AG04450 (cell line): ENCODE measurements at regions not wholly inside any gene's neighbourhood (a gene's known extent, or its start where the extent isn't known, plus 50 kb on each side); places are given as distances from the start of the nearest gene placed in this dataset.

Experiments used
- CTCF ChIA-PET: fragments of 300-600, 350-600 bp; formaldehyde crosslinking; extraction: SDS; loops from one replicate; lab custom pipeline; 2022; ENCODE audit warnings: antibody characterized with exemption, inconsistent platforms; lab: Charles Lee
- POLR2A ChIA-PET: fragments of 350-600 bp; formaldehyde crosslinking; extraction: SDS; loops from one replicate; lab custom pipeline; 2021; ENCODE audit warnings: antibody characterized with exemption, inconsistent platforms; lab: Yijun Ruan, JAX
- DNase-seq: peaks from one replicate; pipeline ENCODE4 v3.0.0-alpha.2; 2011; ENCODE audit warnings: low read depth, low spot score
- H3K27ac ChIP-seq: one replicate; pipeline ENCODE4 v1.5.1; 2012; ENCODE audit warnings: low read depth, low read length, control low read depth
- H3K27me3 ChIP-seq: one replicate; pipeline ENCODE4 v1.6.0; 2012; ENCODE audit warnings: low read length; ENCODE audit not compliant: control insufficient read depth, insufficient read depth
- H3K4me3 ChIP-seq: 2 replicates; pipeline ENCODE4 v1.5.1; 2011; ENCODE audit warnings: mild to moderate bottlenecking, low read depth, low read length, control low read depth
- H3K9me3 ChIP-seq: 2 replicates; pipeline ENCODE4 v1.5.1; 2012; ENCODE audit warnings: low read length; ENCODE audit not compliant: control insufficient read depth, insufficient read depth
- CTCF ChIP-seq: IDR thresholded peaks from 2 replicates; pipeline ENCODE4 v1.5.1; 2011; ENCODE audit warnings: low read depth, low read length, control low read depth, inconsistent platforms

- CTCF ChIA-PET, result no interaction called here
Measured at GRCh38 chr1:200228486-200228885, 181.3 kb downstream of the ZNF281 start.

GRCh38 chr1:200228081-200228480, 181.8 kb downstream of the ZNF281 start:
- no peak for DNase-seq
- no peaks in the 10 kb centered on the region for H3K27me3 ChIP-seq
- H3K27ac ChIP-seq, result no peak overlapping the region
- ChIA-PET POLR2A (no interaction called here), CTCF (no interaction called here)
- no peak overlapping the region for H3K4me3 ChIP-seq
- H3K9me3 ChIP-seq, result no peaks in the 10 kb centered on the region
- no peak for TF ChIP-seq CTCF

More at GRCh38 chr1:200228486-200228885, 181.3 kb downstream of the ZNF281 start:
- POLR2A ChIA-PET, result no interaction called here
- Histone ChIP-seq H3K27me3 (no peaks in the 10 kb centered on the region), H3K9me3 (no peaks in the 10 kb centered on the region), H3K4me3 (no peak overlapping the region), H3K27ac (no peak overlapping the region)
- TF ChIP-seq CTCF, result no peak
- DNase-seq, result no peak
